ENCODE measurements at regions not wholly inside any gene's neighbourhood (a gene's known extent, or its start where the extent isn't known, plus 50 kb on each side); places are given as distances from the start of the nearest gene placed in this dataset.

- no peaks in the 10 kb centered on the region for H3K36me3 ChIP-seq
- no peaks in the 10 kb centered on the region for H3K9me3 ChIP-seq
- no peak for TF ChIP-seq POLR2AphosphoS5 (IDR thresholded peaks at IDR 0.05)
- no peak for DNase-seq
- H3K4me3 ChIP-seq, result no peak overlapping the region
- WGBS, 5 donors, result 89 to 97% (median 94%) methylated on average over 3 of the region's 3 CpGs
- H3K27me3 ChIP-seq, result no peaks in the 10 kb centered on the region
- no peaks in the 10 kb centered on the region for H3K4me1 ChIP-seq
- intact Hi-C loops (cut with DNase I; ENCODE audit: low total_unique reads), result no loop called here
- no peak overlapping the region for H3K27ac ChIP-seq
Measured at GRCh38 chr5:57940236-57940635, 457.6 kb upstream of the ACTBL2 start.

GRCh38 chr5:57939771-57940170 lies 457.2 kb upstream of the ACTBL2 start:
- no peaks in the 10 kb centered on the region for H3K36me3 ChIP-seq
- no peaks in the 10 kb centered on the region for H3K27me3 ChIP-seq
- H3K4me3 ChIP-seq, result no peak overlapping the region
- H3K27ac ChIP-seq, result no peak overlapping the region
- TF ChIP-seq POLR2AphosphoS5 (IDR thresholded peaks at IDR 0.05), result no peak
- no peak for TF ChIP-seq EP300 (IDR thresholded peaks at IDR 0.05)
- no peak for TF ChIP-seq POLR2A (IDR thresholded peaks at IDR 0.05)
- no peak for TF ChIP-seq CTCF (IDR thresholded peaks at IDR 0.05)
- 42 to 52% (median 44%) methylated on average over 3 of the region's 3 CpGs for WGBS, 5 donors
- no peaks in the 10 kb centered on the region for H3K9me3 ChIP-seq
- no peaks in the 10 kb centered on the region for H3K4me1 ChIP-seq
- DNase-seq, result no peak
- intact Hi-C loops (cut with DNase I; ENCODE audit: low total_unique reads), result no loop called here

GRCh38 chr5:57939335-57939734 lies 456.7 kb upstream of the ACTBL2 start:
- H3K4me3 ChIP-seq, result no peak overlapping the region
- H3K27me3 ChIP-seq, result no peaks in the 10 kb centered on the region
- no peaks in the 10 kb centered on the region for H3K36me3 ChIP-seq
- intact Hi-C loops (cut with DNase I; ENCODE audit: low total_unique reads), result no loop called here
- no peaks in the 10 kb centered on the region for H3K4me1 ChIP-seq
- no peaks in the 10 kb centered on the region for H3K9me3 ChIP-seq
- no peak for DNase-seq
- no peak overlapping the region for H3K27ac ChIP-seq
- no peak for TF ChIP-seq POLR2AphosphoS5 (IDR thresholded peaks at IDR 0.05)
- TF ChIP-seq EP300 (IDR thresholded peaks at IDR 0.05), result no peak
- TF ChIP-seq CTCF (IDR thresholded peaks at IDR 0.05), result no peak
- TF ChIP-seq POLR2A (IDR thresholded peaks at IDR 0.05), result no peak

- Histone ChIP-seq H3K4me3 (no peak overlapping the region), H3K36me3 (no peaks in the 10 kb centered on the region), H3K9me3 (no peaks in the 10 kb centered on the region), H3K27ac (no peak overlapping the region), H3K27me3 (no peaks in the 10 kb centered on the region), H3K4me1 (no peaks in the 10 kb centered on the region)
- no peak for DNase-seq
- intact Hi-C loops (cut with DNase I; ENCODE audit: low total_unique reads), result no loop called here
- no peak for TF ChIP-seq CTCF (IDR thresholded peaks at IDR 0.05)
- TF ChIP-seq POLR2A (IDR thresholded peaks at IDR 0.05), result no peak
- no peak for TF ChIP-seq POLR2AphosphoS5 (IDR thresholded peaks at IDR 0.05)
- TF ChIP-seq EP300 (IDR thresholded peaks at IDR 0.05), result no peak
Measured at GRCh38 chr5:57938174-57938557, 455.6 kb upstream of the ACTBL2 start.

- H3K27me3 ChIP-seq, result no peaks in the 10 kb centered on the region
- no peaks in the 10 kb centered on the region for H3K9me3 ChIP-seq
- intact Hi-C loops (cut with DNase I; ENCODE audit: low total_unique reads), result no loop called here
- no peak for TF ChIP-seq EP300 (IDR thresholded peaks at IDR 0.05)
- no peak for TF ChIP-seq POLR2A (IDR thresholded peaks at IDR 0.05)
- no peak for TF ChIP-seq POLR2AphosphoS5 (IDR thresholded peaks at IDR 0.05)
- TF ChIP-seq CTCF (IDR thresholded peaks at IDR 0.05), result no peak
- no peak overlapping the region for H3K4me3 ChIP-seq
- H3K4me1 ChIP-seq, result no peaks in the 10 kb centered on the region
- no peak overlapping the region for H3K27ac ChIP-seq
- DNase-seq, result no peak
- WGBS, 5 donors, result 82 to 85% (median 84%) methylated on average over 4 of the region's 4 CpGs
- no peaks in the 10 kb centered on the region for H3K36me3 ChIP-seq
Measured at GRCh38 chr5:57937501-57938173, 455.0 kb upstream of the ACTBL2 start.

All from stomach (tissue), 8 donors.